ENCODE measurements at regions not wholly inside any gene's neighbourhood (a gene's known extent, or its start where the extent isn't known, plus 50 kb on each side); places are given as distances from the start of the nearest gene placed in this dataset.
A peak's percentile ranks its signal among the peaks of the same experiment; 100 is the strongest.

GRCh38 chr1:21381354-21381753 lies 58.6 kb upstream of the NBPF3 start:
- Histone ChIP-seq H3K27ac (ENCODE audit: low read depth, low read length) (no peak overlapping the region), H2AK5ac (ENCODE audit: low read depth, low read length) (no peak overlapping the region), H3K23ac (ENCODE audit: insufficient read length) (no peak overlapping the region), H3K4me2 (ENCODE audit: insufficient read depth in 1 of 2, low read depth in 2 of 2, low read length in 2 of 2) (no peak overlapping the region), H3K56ac (replicated peaks; ENCODE audit: insufficient read length, low read depth, low read length) (no peak overlapping the region), H2BK120ac (replicated peaks; ENCODE audit: low read depth, low read length) (peak overlapping the region; percentile 10), H4K5ac (ENCODE audit: insufficient read length, low read depth, low read length) (no peak overlapping the region), H3K4ac (replicated peaks; ENCODE audit: insufficient read length, low read depth, low read length) (no peak overlapping the region), H2BK20ac (ENCODE audit: low read length) (no peak overlapping the region), H2BK5ac (ENCODE audit: low read depth, low read length) (no peak overlapping the region), H3K18ac (ENCODE audit: extremely low read depth, low read length) (no peak overlapping the region), H2BK12ac (ENCODE audit: low read depth, low read length) (no peak overlapping the region), H4K20me1 (replicated peaks in 1 of 2; ENCODE audit: control insufficient read depth in 1 of 2, insufficient read depth in 2 of 2, low read length in 2 of 2) (no peaks in the 10 kb centered on the region), H3K9ac (replicated peaks in 1 of 4; ENCODE audit: extremely low read depth in 1 of 4, low read depth in 3 of 4, low read length in 3 of 4) (no peak overlapping the region), H4K91ac (replicated peaks; ENCODE audit: insufficient read length, low read length) (peak overlapping the region; percentile 35), H3K23me2 (ENCODE audit: low read depth, low read length) (no peaks in the 10 kb centered on the region), H3K79me1 (ENCODE audit: low read depth, low read length) (no peaks in the 10 kb centered on the region), H4K8ac (ENCODE audit: extremely low read depth, insufficient read depth, low read length) (no peak overlapping the region), H3K79me2 (ENCODE audit: control insufficient read depth in 1 of 2, insufficient read depth in 2 of 2, low read length in 2 of 2) (no peaks in the 10 kb centered on the region), H3K4me1 (replicated peaks in 1 of 4; ENCODE audit: control insufficient read depth in 3 of 4, insufficient read depth in 4 of 4, low read length in 3 of 4) (peaks cover 0 to 8% (median 3%) of the 10 kb centered on the region in 4 experiments; a peak in 3 of 7 replicates), H2AFZ (ENCODE audit: low read length) (no peak overlapping the region), H3K4me3 (ENCODE audit: extremely low read depth in 1 of 4, insufficient read depth in 2 of 4, low read depth in 3 of 4, low read length in 4 of 4) (no peak overlapping the region), H3K9me3 (ENCODE audit: insufficient read depth in 2 of 2, low read depth in 1 of 2, low read length in 1 of 2) (no peaks in the 10 kb centered on the region), H3K27me3 (replicated peaks in 1 of 4; ENCODE audit: control insufficient read depth in 3 of 4, extremely low read depth in 1 of 4, insufficient read depth in 3 of 4, low read length in 3 of 4) (no peaks in the 10 kb centered on the region), H2BK15ac (ENCODE audit: low read length) (no peak overlapping the region; the same call in 1 of the 2 replicates), H3K36me3 (ENCODE audit: control insufficient read depth in 2 of 4, insufficient read depth in 4 of 4, low read length in 3 of 4) (no peaks in the 10 kb centered on the region), H3K14ac (ENCODE audit: insufficient read length) (no peak overlapping the region)
- ChIA-PET POLR2A (ENCODE audit: partially characterized antibody) (no interaction called here), CTCF (ENCODE audit: partially characterized antibody) (interaction anchor here (1.1 to 4.9 kb wide), 8 partner anchors 10 to 192 kb away, joined by 3 to 25 read pairs (median 6); no protein-coding TSS in a partner anchor)
- 94% methylated on average over 3 of the region's 3 CpGs; no CpG with 5 or more reads in 1 of the 2 experiments for WGBS, 2 experiments (ENCODE audit: extremely low coverage in 1 of 2, insufficient coverage in 1 of 2, insufficient read length in 1 of 2, insufficient replicate concordance in 2 of 2, low coverage in 1 of 2, low lambda C conversion rate in 2 of 2, missing lambda C conversion rate in 1 of 2)
- FAIRE-seq (no peak), DNase-seq (ENCODE audit: low read depth in 1 of 2, low spot score in 2 of 2) (no peak)
- TF ChIP-seq BRCA1 (IDR thresholded peaks at IDR 0.05; ENCODE audit: low read depth, low read length) (no peak), CEBPB (IDR thresholded peaks at IDR 0.05; ENCODE audit: low read depth, low read length) (no peak), POU5F1 (IDR thresholded peaks at IDR 0.05; ENCODE audit: low read depth, low read length) (no peak), E2F6 (IDR thresholded peaks at IDR 0.05) (no peak), KDM1A (IDR thresholded peaks at IDR 0.05; ENCODE audit: borderline replicate concordance, low read length) (no peak), POLR2A (IDR thresholded peaks at IDR 0.05; ENCODE audit: control extremely low read depth in 1 of 2, low read depth in 2 of 2, low read length in 2 of 2) (no peak), GABPA (IDR thresholded peaks at IDR 0.05; ENCODE audit: borderline replicate concordance, insufficient read depth, low read length) (no peak), SAP30 (IDR thresholded peaks at IDR 0.05; ENCODE audit: insufficient read depth, insufficient replicate concordance, low read length) (no peak), SIRT6 (IDR thresholded peaks at IDR 0.05; ENCODE audit: low read length) (no peak), ATF2 (IDR thresholded peaks at IDR 0.05; ENCODE audit: low read length) (no peak), BCL11A (IDR thresholded peaks at IDR 0.05; ENCODE audit: low read depth in 2 of 2, low read length in 2 of 2) (no peak)

Data from H1 (cell line).